ENCODE measurements at regions not wholly inside any gene's neighbourhood (a gene's known extent, or its start where the extent isn't known, plus 50 kb on each side); places are given as distances from the start of the nearest gene placed in this dataset.

- TF ChIP-seq CTCF (IDR thresholded peaks at IDR 0.05) (no peak), EP300 (IDR thresholded peaks at IDR 0.05) (no peak), POLR2A (IDR thresholded peaks at IDR 0.05) (no peak)
These were observed 1303.0 kb downstream of the LRFN5 start for GRCh38 chr14:42909659-42910058.
